SIG-M5 (cell line): ENCODE measurements at regions not wholly inside any gene's neighbourhood (a gene's known extent, or its start where the extent isn't known, plus 50 kb on each side); places are given as distances from the start of the nearest gene placed in this dataset.

Experiments
- DNase-seq: peaks from one replicate; lab custom pipeline; 2025; lab: John Stamatoyannopoulos, UW

DNA sequence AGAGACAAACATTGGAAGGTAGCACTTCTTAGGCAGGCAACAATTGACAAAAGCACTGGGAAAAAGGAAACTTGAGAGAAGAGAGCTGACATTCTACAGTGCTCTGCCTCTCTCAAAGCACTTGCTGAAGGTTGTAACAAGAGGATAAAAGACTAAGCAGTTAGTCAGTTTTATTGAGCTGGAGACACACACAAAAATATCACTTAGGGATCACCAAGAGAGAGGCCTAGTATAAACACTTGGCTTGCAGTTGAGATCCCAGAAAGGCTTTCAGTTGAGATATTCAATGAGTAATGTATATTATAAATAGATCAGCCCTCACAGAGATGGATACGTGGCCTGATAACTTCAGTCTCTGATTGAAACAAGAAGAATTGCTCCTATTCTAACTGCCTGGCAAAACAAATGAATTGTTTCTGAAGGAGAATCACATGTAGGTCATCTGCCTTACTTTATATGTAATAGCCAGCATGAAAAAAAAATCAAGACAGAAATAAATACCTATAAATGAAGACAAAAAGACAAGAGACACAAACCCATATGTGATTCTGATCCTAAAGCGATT, 747.2 kb upstream of the MAN1A1 start:
- DNase-seq = no peak

DNA sequence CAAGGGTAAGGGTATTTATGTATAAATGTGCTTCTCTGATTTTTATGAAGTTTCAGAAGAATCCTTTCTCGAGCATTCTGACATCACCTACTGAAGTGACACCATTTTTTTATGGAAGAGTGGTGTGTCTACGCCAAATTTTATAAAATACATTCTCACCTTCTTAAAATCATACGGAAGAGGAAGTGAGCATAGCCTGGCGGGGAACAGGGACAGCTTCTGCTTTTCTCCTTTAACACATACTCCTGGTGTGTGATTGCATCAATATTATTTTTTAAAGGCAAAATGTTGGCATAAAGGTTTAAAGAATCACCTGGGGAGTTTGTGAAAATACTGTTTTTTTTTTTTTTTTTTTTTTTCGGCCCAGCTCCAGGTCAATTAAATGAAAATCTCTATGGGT, 733.6 kb upstream of the MAN1A1 start:
- DNase-seq = no peak

DNA sequence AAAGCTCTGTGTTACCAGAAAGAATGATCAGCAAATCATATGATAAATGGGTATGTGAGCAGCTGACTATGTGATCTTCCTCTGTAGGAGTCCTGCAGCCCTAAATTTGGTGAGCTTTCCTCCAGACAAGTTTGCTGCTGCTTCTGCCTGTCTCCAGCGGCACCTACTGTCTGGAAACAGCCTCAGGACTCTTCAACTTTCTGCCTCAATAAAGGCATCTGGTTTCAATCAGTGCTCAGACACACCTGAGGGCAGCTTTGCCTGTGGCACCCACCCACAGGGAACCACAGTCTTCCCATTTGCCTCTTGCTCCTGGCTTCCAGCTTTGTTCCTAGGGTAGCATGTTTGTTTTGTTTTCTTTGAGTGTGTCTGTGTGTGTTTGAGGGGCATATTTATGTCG, 727.9 kb upstream of the MAN1A1 start:
- no peak for DNase-seq

GRCh38 chr6:120058410-120058809, 708.8 kb upstream of the MAN1A1 start:
- no peak for DNase-seq

- DNase-seq = no peak
Observed at GRCh38 chr6:120056085-120056484, 706.5 kb upstream of the MAN1A1 start.

DNA sequence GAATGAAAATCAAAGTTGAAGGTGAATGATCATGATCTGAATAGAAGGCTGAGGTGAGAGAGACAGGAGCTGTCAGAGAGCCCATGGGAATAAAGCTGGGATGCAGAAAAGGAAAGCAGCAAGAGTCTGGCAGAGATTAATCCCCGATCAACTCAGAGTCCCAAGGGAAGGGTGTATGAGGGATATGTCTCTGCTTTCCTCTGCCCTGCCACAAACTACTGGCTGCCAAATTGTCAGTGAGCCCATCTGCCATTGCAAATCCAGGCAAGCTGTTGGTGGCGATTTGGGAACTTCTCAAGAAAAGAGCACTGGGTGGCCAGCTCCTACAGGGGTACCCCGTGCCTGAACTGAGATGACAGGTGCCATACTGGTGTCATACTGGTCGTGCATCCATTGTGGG, 705.5 kb upstream of the MAN1A1 start:
- no peak for DNase-seq

DNA sequence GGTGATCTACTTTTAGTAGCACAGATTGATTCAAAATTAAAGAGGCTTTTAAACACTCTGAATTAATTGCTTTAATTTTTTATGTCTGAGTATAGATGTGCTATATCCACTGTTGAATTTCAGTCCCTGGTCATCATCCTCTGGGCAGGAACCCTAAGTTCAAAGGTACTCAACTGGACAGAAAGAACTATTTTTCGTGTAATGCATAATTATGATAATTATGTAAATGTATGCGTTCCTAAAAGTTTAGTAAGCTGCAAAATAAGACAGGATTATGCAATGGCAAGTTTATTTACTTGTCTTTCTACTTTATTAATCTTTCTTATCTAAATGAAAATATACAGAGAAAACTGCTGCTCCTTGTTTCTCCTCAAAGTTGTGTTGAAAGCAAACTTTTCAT, 690.1 kb upstream of the MAN1A1 start:
- no peak for DNase-seq

- DNase-seq = no peak
Observed at GRCh38 chr6:120031837-120032236, 682.3 kb upstream of the MAN1A1 start.

DNA sequence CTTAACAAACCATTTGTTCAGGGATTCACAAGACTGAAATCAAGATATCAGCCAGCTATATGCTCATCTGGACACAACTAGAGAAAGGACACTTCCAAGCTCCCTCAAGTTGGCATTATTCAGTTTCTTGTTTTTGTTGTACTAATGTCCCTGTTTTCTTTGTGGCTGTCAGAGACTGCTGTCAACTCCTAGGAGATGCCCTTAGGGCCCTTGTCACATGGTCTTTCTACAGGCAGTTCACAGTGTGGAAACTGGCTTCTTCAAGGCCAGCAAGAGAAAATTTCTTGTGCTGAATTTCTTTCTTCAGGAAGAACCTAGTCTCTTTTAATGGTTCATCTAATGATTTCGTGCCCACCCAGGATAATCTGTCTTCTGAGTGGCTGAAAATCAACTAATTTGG, 677.2 kb upstream of the MAN1A1 start:
- DNase-seq = no peak

DNA sequence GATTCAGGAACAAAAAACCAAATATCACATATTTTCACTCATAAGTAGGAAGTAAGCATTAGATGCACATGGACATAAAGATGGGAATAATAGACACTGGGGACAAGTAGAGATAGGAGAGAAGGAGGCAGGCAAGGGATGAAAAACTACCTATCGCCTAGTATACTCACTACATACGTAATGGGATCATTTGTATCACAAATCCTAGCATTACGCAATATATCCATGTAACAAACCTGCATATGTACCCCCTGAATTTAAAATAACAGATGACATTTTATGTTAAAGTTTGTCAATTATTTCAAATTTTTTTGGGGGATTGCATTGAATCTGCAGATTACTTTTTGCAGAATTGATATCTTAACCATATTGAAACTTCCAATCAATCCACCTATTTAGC, 660.5 kb upstream of the MAN1A1 start:
- no peak for DNase-seq

DNA sequence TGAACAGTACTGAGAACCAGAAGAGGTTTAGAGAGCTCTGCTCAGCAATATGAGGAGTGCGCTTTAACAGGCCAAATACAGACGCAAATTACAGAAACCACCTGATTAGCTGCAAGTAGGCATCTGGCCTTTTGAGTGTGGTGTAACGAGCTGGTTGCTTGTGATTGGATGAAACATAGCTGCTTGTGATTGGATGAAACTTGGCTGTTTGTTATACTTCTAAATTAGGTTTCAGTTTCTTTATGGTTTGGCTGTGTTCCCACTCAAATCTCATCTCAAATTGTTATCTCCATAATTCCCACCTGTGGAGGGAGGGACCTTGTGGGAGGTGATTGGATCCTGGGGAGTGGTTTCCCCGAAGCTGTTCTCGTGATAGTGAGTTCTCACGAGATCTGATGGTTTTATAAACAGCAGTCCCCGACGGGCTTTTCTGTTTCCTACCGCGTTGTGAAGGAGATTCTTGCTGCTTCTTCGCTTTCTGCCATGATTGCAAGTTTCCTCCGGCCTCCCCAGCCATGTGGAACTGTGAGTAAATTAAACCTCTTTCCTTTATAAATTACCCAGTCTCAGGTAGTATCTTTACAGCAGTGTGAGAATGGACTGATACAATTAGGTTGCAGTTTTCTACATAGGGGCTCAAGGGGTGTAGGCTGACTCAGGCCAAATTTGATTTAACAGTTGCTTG, 655.9 kb upstream of the MAN1A1 start:
- DNase-seq = no peak

- no peak for DNase-seq
Observed at GRCh38 chr6:119986934-119987549, 637.5 kb upstream of the MAN1A1 start.

- no peak for DNase-seq
Observed at GRCh38 chr6:119985952-119986736, 636.6 kb upstream of the MAN1A1 start.

GRCh38 chr6:119980802-119981201, 631.2 kb upstream of the MAN1A1 start:
- DNase-seq = no peak

DNA sequence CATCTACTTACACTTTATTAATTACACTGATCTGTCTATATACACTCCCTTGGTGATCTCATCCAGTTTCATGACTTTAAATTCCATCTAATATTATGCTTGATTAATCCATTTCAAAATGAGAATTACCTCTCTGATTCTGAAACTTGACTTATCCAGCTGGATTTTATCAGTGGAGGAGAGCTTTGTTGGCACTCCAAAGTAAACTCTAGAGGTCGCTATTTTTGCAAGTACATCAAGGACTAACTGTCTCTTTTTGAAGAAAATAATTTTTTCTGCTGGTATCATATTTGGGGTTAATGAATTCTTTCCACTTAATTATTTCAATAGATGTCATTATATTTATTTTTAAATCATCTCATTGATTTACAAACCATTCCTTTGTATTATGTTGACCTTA, 630.3 kb upstream of the MAN1A1 start:
- DNase-seq = no peak

- DNase-seq = no peak
Observed at GRCh38 chr6:119978274-119978889, 628.8 kb upstream of the MAN1A1 start.

- no peak for DNase-seq
Observed at GRCh38 chr6:119974430-119975159, 625.0 kb upstream of the MAN1A1 start.

GRCh38 chr6:119966484-119966883, 616.9 kb upstream of the MAN1A1 start:
- DNase-seq = no peak

- DNase-seq = no peak
Observed at GRCh38 chr6:119965900-119966299, 616.3 kb upstream of the MAN1A1 start.

GRCh38 chr6:119965008-119965407, 615.4 kb upstream of the MAN1A1 start:
- DNase-seq = no peak

- no peak for DNase-seq
Observed at GRCh38 chr6:119962505-119962904, 612.9 kb upstream of the MAN1A1 start.

GRCh38 chr6:119961450-119961849, 611.9 kb upstream of the MAN1A1 start:
- DNase-seq = no peak
